AG10803 (cell line): ENCODE measurements at regions not wholly inside any gene's neighbourhood (a gene's known extent, or its start where the extent isn't known, plus 50 kb on each side); places are given as distances from the start of the nearest gene placed in this dataset.

Source experiments
- DNase-seq: peaks from one replicate; pipeline ENCODE4 v3.0.0; 2010; ENCODE audit warnings: low read depth
- H3K4me3 ChIP-seq: 2 replicates; pipeline ENCODE4 v1.5.1; 2011; ENCODE audit warnings: mild to moderate bottlenecking, low read length, control low read depth
- TF ChIP-seq, protein P1 (sequence below): conservative IDR thresholded peaks from 2 replicates; pipeline ENCODE4 v1.5.1; 2011; ENCODE audit warnings: mild to moderate bottlenecking, low read length, control low read depth, inconsistent platforms

DNA sequence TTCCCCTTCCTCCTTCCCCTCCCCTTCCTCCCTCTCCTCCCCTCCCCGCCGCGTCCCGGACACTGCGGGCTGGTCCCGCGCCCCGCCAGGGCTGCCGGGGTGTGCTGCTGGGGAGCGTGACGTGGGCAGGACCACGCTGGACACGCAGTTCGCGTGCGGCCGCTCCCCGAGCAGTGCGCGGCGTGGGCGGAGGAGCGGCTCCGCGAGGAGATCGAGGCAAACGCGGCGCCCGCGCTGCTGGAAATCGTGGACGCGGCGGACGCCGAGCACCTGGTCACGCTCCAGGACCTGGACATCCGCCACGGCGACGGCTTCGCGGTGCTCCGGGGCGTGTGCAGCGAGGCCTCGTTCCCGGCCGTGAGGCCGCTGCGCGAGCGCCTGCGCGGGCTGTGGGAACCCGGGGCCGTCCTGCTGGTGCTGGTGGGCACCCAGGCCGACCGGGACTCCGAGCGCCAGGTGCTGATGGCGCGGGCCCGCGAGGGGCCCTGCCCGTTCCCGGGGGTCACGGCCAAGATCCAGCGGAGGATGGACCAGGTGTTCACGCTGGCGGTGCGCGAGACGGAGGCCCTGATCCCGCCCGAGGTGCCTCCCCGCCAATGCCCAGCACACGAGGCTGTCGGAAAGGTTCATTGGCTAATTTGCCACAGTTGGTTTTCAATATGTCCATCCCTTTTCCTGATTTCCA is 84.3 kb downstream of the TNFAIP2 start:
- TF ChIP-seq, protein P1, sequence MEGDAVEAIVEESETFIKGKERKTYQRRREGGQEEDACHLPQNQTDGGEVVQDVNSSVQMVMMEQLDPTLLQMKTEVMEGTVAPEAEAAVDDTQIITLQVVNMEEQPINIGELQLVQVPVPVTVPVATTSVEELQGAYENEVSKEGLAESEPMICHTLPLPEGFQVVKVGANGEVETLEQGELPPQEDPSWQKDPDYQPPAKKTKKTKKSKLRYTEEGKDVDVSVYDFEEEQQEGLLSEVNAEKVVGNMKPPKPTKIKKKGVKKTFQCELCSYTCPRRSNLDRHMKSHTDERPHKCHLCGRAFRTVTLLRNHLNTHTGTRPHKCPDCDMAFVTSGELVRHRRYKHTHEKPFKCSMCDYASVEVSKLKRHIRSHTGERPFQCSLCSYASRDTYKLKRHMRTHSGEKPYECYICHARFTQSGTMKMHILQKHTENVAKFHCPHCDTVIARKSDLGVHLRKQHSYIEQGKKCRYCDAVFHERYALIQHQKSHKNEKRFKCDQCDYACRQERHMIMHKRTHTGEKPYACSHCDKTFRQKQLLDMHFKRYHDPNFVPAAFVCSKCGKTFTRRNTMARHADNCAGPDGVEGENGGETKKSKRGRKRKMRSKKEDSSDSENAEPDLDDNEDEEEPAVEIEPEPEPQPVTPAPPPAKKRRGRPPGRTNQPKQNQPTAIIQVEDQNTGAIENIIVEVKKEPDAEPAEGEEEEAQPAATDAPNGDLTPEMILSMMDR: no peak
- H3K4me3 ChIP-seq: peak overlapping the region; percentile 72
- DNase-seq: peak; percentile 56

DNA sequence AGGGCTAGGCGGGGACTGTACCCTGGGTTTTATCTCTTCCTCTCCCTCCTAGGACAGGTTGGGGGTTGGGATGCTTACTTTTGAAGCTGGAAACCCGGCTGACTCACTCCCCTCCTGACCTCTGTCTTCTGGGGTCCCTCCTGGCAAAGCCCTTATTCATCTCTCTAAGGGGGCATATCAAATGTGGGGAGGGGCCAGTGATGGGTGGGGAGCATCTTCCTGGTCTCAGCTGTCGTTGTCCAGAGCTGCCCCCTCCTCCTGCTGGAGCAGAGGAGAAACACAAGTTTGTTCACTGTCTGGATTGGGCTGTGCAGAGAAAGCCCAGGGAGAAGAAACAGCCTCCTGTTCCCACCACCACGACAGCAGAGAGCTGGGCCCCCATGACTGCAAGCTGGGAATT is 85.8 kb downstream of the TNFAIP2 start:
- TF ChIP-seq, protein P1: peak; percentile 57
- H3K4me3 ChIP-seq: peak overlapping the region; percentile 72
- DNase-seq: peak; percentile 23

DNA sequence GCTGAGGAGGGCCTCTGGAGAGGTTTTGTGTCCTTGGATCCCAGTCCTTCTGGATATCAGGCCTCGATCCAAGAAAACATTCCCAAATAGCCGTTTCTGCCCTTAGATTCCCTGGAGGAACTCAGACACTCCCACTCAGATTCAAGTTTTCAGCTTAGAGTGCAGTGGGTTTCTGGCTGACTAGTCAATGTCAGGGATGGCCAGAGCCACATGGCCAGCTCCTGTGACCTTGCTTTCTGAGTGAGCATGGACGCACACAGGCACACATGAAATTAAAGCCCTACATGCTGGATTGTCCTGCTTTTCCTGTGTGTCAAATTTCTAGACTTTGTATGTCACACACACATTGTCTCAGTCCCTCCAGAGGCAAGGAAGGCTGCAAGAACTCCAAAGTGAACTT is 86.2 kb downstream of the TNFAIP2 start:
- DNase-seq: peak; percentile 12
- TF ChIP-seq, protein P1: no peak
- H3K4me3 ChIP-seq: peak overlapping the region; percentile 72

DNA sequence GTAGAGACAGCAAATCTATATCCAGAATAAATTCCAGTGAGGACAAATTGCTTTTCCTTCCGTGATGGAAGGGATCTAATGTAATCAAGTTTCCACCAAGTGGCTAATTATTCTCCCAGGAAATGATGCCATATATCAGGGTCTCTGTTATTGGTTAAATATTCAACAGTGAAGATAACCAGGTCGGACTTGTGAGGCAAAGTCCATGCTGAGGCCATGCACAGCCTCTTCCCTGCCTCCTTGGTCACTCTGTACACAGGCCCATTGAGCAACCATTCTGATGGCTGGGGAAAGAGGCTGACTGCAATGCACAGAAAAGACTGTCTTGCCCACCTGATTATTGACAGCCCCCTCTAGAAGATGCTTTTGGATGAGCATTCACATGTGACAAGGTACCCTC is 90.1 kb downstream of the TNFAIP2 start:
- no peak overlapping the region for H3K4me3 ChIP-seq
- TF ChIP-seq, protein P1: no peak
- no peak for DNase-seq

DNA sequence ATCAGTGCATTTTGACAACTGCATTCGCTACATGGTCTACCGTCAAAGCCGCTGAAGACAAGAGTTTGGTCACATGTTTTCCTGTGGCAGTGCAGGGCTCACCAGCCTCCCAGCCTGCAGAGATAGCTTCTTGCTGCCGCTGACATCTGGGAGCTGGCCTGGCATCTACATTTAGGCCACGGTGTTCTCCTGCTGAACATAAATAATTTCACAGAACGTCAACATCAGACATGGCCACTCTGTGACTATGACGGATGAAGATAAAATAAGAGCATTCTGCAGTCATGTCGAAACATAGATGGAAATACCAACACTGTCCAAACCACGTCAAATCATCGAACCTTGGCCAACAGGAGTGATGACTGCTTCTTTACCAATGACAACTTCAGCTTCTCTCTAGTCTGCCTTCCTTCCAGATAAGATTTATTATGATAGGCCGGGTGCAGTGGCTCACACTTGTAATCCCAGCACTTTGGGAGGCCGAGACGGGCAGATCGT is 91.2 kb downstream of the TNFAIP2 start:
- H3K4me3 ChIP-seq: no peak overlapping the region
- TF ChIP-seq, protein P1: no peak
- no peak for DNase-seq

DNA sequence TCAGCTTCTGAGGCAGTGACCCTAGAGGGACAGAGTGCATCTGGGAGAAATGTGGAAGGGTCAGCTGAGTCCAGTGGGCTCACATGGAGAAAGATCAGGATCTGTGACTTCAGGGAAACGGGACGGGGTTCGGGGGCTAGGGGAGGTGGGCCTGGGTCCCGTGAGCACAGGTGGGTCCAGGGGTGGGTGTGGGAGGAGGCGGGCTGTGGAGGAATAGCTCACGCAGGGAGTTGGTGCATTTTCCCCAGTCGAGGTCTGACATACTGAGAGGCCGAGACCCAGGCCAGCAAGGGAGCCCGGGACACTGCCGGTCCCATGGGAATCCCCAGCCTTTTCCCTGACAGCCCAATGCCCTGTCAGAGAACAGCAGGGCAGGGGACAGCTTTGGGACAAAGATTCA is 93.1 kb downstream of the TNFAIP2 start:
- DNase-seq: no peak
- H3K4me3 ChIP-seq: no peak overlapping the region
- TF ChIP-seq, protein P1: no peak

DNA sequence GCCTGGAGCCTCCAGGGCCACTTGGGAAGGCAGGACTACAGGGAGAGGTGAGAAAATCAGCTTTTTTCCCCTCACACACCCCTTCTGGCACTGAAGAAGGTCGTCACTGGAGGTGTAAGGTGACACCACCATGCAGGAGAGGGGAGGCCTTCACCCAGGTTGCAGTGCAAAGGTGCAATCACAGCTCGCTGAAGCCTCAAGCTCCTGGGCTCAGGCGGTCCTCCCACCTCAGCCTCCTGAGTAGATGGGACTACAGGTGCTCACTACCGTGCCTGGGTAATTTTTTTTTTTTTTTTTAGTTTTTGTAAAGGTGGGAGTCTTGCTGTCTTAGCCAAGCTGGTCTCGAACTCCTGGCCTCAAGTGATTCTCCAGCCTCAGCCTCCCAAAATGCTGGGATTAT is 93.6 kb downstream of the TNFAIP2 start:
- H3K4me3 ChIP-seq: no peak overlapping the region
- TF ChIP-seq, protein P1: no peak

More for the DNA sequence above, 93.6 kb downstream of the TNFAIP2 start:
- no peak for DNase-seq
